GM21360 (cell line): ENCODE measurements at regions not wholly inside any gene's neighbourhood (a gene's known extent, or its start where the extent isn't known, plus 50 kb on each side); places are given as distances from the start of the nearest gene placed in this dataset.

Source experiments
- ATAC-seq: cut with Tn5 transposase; IDR thresholded peaks from one replicate; pipeline ENCODE4 v1.9.1; 2021; ENCODE audit warnings: mild to moderate bottlenecking, moderate library complexity; ENCODE audit not compliant: unreplicated experiment

DNA sequence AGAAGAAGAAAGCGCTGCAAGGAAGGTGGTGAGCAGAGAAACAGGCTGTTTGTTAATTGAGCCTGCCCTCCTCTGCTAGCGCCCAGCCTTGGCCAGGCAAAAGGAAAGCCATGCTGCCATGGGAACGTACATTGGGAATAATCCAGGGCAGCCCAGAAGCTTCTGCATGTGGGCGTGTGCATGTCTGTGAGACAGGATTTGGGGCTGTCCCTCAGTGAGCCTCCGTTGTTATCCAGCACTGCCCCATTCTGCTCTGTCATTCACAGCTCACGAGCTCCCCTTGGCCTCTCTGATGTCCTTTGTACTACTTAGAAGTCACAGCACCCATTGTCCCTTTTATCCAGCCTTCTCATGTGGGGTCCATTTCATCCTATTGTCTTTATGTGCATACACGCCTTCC, 239.1 kb upstream of the ROPN1 start:
- ATAC-seq = no peak

DNA sequence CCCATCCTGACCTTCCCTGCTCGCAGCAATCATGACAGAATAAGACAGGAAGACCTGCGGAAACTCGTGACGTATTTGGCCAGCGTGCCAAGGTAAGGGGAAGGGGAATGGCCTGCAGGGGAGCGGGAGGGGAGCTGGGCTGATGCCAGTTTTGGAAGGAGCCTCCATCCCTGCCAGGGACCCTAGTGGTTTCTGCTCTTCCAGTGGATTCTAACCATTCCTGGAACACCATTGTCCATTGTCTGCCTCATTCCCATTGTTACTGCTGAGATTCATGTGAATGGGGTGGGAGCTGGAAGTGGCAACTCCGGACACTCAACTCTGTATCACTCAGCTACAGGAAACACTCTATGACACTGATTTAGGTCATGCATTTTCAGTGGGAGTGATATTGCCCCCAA, 242.9 kb upstream of the ROPN1 start:
- no peak for ATAC-seq

DNA sequence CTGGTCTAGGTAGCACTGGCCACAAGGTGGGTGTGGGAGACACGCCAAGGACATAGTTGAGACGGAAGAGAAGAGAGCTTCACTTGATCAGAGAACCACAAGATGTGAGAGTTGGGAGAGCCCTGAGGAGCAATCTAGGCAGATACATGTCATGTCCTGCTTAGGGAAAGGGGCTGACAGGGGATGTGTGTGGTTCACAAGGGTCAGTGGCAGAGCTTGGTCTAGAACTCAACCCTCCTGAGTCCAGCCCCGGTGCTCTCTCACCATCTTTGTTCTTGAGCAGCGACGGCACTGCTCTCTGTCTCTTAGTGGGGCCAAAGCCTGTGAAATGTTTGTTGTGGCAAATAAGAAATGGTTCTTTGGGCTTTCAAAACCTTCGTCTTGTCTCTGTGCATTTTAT, 243.5 kb upstream of the ROPN1 start:
- no peak for ATAC-seq

DNA sequence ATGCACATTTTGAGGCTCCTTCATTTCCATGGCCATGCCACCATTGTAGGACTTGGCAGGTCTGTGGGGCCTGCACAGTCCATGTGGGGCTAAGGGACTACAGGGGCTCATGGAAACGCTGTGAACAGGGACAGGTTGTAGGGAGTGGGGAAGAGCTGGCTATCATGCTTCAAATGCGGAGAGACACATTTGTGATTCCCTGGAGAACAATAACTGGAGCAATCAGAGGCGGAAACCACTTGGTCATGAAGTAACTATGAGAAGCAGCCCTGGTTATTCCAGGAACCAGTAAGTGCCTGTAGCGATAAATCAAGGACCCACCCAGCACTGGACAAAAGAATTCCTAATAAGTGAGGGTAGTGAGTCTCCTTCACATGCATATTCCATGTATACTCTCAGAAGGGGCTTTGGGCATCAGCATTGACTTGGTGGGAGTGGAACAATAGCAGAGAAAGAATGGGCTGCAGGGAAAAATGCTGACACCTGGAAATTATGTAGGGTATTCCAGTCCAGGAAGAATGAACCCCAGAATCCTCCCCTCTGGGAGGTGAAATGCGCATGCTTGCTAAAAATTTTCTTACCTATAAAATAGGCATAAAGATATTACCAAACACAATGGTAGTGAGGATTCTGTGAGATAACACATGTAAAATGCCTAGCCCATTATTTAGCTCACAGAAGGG, 251.4 kb upstream of the ROPN1 start:
- no peak for ATAC-seq

DNA sequence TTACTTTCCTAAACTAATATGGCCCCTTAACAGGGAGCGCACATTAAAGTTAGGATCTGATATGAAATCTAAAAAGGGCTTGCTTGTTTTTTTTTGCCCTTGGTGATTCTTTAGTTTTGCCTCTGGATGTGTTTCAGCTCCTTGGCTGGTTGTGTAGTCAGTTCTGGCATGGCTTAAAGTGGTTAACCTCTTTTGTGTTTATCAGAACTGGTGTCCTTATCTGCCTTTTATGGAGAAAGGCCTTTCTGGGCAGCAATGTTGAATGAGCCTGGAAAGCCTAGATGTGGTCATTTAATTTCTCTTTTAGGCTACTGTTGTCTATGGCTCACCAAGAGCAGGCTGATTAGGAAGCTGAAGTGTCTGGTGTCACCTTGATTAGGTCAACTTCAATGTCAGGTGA, 254.5 kb upstream of the ROPN1 start:
- no peak for ATAC-seq

DNA sequence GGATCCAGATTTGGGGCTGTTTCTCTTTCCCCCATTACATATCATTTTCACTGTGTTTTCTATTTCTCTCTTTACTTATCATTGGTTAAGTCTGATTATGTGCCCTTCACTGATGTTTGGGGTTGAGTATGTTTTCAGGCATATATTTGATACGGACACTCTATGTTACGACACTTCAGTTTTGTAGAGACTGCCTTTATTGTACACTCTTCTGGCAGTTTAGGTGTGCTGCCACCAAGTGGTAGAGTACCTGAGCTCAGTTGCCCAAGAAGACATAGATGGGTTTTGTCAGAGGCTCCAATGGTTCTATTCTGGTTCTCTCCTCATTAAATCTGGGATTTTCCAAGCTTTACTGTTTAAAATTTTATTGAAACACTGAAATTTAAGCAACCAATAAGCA, 255.0 kb upstream of the ROPN1 start:
- ATAC-seq = no peak

DNA sequence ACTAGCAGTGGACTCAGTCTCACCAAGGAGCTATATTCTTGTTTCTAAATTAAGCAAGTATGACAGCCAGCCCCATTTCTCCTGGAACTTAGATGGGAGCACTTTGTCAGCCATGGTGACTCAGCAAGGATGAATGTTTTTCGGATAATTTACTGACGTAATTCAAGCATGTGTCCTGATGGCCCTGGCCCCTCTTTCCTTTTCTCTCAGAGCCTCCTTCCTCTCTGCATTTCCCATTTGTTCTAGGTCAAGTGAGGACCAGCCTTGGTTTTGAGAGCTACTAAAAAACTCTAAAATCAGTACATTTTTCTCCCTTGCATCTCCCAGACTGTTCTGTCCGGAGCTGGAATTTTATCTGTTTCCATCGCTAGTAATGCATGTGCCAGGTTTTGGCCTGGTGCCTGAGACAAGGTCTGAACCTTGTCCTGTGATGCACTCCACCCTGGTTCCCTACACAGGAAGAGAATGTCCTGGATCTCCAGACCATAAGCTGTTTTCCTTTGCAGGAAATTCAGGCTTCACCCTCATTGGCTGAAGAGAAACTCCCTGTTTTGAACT, 256.6 kb upstream of the ROPN1 start:
- no peak for ATAC-seq

DNA sequence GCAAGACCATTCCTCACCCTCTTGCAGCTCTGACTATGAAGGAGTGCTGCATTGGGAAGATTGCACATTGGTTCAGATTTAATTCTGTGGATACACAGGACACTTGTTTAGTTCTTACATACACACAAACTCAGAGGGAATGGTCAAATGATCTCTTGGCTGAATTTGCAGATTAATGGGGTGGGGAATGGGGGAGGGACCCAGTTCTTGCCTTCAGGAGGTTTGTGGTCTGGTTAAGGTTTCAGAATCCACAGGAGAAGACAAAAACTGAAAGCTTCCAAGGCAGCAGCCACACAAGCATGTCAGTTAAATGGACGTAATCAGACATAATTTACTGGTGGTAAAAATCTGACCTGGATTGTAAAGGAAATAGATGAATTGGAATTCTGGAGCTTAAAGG, 257.1 kb upstream of the ROPN1 start:
- ATAC-seq = no peak

DNA sequence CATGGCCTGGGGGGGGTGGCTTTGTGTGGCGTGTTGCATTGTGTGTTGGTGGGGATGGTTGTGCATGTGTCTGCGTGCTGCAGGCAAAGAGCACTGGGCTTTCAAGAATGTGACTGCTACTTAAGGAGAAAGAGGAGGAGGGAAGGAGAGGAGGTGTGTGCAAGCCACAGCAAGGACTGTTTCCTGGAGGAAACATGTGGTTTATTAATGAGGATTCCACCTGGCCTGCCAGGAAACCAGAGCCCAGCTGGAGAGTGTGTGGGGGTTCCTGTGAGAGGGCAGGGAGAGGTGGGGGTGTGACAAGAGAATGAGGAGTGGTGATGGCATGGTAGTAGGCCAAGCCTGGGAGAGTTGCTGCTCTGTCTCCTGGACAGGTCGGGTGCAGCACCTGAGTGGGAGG, 258.1 kb upstream of the ROPN1 start:
- ATAC-seq = no peak

DNA sequence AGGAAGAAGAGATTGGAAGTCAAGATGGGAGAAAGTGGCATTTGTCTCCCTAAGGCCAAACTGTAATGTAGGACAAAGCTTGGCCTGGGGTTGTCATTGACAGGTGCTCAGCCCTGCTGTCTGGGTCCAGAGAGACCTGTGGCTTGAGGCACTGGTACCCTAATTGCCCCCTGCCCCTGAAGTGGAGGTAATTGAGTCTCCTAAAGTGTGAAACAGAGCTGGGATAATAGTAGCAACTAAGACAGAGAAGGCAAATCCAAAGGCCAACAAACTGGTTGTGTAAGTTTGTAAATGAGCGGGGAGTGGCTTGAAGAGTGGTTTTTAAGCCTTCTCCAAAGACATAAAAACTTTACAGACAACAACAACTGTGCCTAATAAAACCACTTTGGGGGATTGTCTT, 264.2 kb upstream of the ROPN1 start:
- ATAC-seq = no peak

DNA sequence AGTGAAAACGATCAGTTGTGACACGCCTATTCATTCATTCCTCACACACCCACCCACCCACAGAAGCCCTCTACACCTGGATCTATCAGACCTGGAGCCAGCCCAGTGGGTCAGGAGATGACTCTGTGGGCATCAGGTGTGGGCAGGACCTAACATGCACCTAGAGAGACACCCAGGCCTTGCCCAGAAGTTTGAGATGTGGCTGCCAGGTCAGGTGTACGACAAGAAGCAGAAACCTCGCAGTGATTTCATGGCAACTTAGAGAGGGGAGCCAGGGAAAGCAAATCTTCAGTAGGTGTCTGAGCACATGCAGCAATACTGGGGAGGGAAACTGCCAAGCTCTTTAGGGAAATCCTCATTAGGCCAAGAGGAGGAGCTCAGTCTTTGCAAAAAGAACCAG, 264.7 kb upstream of the ROPN1 start:
- ATAC-seq = no peak

DNA sequence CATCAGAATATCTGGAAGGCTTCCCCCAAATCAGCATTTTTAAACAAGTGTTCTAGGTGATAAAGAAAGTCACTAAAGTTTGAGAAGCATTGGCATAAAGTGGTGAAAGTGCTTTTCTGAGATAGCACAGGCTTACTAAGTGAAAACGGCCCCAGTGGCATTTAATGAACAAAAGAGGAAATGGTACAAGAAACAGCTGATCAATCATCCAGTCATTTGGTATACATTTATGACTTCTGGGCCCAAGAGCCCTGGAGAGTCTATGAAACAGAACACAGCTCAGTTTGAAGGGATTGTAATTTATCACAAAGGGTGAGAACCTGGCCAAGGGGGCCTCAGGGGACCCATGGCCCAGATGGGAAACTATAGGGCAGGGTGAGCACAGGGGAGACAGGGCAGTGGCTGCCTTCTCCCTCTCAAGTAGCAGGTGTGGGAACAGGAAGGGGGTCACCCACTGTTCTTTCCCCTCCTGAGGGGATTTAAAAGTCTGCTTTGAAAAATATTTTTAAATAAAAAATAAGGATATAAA, 265.5 kb upstream of the ROPN1 start:
- no peak for ATAC-seq

DNA sequence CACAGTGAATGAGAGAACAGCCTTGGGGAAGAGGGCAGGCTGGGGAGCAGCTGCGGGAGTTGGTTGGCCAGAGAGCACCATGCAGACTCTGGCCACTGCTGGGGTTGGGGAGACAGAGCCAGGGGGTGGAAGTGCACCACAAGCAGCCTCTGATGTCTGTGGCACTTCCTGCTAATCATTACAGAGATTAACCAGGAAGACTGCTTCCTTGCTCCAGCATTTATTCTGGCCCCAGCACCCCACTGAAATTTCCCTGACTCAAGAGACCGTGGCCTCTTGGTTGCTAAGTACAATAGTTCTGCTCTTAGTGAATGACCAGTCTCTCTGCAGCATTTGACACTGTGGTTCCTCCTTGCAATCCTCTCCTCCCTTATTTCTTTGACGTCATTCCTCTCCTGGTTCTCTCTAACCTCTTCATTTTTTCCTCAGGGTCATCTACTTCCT, 266.2 kb upstream of the ROPN1 start:
- no peak for ATAC-seq

DNA sequence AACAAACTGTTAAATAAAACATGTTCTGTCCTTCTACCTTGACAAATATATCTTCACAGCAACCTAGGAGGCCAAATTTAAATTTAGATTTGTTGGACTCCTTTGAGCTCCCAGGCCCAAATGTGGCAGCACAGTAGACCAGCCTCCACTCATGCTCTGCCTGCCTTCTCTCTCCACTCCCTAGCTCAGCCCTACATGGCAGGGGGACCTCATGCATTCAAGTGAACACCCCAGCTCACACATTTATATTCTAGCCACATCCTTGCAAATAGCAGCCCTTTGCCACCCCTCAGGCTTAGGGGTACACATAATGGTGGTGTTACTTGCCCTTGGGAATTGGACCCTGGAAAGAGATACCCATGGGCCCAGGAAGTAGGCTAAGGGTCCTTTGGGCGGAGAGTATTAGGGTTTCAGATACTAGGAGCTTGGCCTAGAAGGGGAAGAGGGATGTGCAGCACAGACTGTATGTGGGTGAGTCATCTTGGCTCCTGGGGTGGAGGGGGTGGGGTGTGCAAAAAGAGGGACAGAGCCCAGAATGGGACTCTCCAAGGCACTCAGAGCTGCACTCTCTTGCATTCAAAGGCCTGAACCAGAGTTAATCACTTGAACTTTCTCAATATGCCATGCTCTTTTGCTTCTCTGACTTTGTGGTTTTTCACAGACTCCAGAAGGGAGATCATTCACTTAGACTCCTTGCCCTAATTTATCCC, 268.4 kb upstream of the ROPN1 start:
- ATAC-seq = no peak

DNA sequence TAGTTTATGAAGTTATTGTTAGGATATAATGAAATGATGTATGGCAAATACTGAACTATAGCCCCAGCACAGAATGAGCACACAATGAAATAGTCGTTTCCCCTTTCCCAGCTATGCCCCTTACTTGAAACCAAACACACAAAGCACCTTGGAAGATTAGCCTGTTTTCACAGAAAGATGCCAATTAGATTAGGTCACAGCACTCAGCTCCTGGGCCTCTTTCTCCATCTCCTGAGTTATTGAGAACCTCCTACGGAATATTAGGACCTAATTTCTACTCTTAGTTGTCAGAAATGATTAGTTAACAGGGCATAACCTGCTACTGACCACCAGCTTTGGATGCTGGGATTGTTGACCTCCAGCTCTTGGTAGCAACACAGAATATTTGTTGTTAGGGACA, 269.4 kb upstream of the ROPN1 start:
- ATAC-seq = no peak

DNA sequence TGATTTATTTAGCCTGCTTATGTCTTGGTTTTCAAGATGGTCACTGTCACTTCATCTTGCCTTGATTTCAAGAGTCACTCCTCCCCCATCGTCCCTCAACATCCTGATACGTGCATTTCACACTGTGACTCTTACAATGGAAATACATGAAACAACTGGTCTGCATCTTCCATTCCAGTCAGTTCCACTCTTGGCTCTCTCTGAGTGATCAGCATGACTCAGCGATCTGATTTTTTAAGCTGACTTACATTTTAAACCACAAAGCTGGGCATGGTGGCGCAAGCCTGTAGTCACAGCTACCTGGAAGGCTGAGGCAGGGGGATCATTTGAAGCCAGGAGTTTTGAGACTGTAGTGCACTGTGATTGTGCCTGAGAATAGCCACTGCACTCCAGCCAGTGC, 271.2 kb upstream of the ROPN1 start:
- ATAC-seq = no peak

DNA sequence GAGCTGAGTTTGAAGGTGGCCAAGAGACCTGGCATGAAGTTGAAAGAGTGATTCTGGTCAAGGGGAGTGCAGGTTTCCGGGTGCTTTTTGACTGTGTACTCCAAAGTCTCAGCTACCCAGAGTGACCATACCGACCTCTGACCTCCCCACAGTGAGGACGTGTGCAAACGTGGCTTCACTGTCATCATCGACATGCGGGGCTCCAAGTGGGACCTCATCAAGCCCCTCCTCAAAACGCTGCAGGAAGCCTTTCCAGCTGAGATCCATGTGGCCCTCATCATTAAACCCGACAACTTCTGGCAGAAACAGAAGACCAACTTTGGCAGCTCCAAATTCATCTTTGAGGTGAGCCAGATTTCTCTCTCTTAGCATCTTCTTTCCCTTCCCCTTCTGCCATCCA, 272.4 kb upstream of the ROPN1 start:
- ATAC-seq = no peak

DNA sequence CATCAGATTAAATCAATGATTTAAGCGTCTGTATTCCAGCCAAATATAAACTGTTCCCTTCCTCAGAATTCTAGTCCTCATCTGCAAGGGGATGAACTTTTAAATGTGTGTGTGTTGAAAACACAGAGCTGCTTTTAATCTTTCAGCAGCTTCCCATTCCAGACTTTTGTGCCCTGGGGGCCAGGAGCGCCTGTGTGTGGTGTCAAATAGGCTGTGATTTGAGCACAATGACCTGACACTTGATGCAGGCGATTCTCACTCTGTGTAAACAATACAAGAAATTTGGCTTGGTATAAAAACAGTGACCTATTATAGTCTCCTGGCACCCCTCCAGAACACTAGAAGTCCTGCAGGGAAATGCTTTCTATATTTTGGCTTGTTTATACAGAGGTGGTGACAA, 274.6 kb upstream of the ROPN1 start:
- no peak for ATAC-seq

DNA sequence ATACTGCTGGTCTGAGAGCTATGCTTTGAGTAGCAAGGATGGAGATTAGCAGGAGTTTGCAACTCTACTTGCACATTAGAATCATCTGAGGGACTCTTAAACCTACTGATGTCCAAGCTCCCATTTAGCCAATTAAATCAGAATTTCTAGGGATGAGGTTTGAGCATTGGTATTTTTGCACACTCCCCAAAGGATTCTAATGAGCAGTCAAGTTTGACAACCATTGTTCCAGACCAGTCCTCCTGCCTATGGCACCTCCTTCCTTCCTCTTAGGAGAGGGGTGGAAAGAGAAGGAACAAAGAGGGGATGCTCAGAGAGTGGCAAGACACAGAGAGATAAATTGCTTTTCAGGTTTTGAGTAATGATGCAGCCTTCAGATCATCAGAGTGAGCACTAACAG, 275.5 kb upstream of the ROPN1 start:
- no peak for ATAC-seq

DNA sequence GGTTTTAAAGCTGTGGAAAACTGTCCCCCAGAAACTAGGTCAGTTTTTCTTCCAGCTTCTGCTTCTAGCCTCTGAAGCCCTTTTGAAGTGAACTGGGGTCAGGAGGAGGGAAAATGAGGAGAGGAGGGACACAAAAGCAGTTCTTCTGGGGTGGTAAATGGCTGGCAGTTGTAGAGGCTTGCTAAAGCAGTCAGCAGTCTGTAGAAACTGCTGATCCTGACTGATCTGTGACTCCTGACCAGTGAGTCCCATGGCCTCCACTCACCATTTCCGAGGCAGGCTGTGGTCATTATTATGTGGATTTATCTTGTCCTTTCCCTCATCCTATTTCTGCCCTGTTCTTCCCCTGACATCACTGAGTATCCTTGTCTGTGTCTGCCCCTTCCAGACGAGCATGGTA, 276.4 kb upstream of the ROPN1 start:
- no peak for ATAC-seq

DNA sequence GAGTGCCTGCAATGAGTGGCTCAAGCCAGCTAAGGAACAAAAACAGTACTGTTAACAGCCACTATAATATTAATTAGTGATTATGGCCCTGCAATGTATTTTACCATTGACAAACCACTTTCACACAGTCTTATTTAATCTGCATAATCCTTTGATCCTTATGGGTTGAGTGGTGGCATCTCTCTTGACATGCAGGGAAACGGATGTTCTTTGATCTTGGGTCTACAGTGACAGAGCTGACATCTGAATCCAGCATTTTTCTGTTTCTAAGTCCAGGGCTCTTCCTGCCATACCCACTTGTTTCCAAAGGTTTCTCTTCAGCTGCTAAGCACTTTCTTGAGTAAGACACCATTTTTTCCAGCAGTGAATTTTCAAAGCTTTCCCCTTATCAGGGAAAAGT, 277.7 kb upstream of the ROPN1 start:
- no peak for ATAC-seq

DNA sequence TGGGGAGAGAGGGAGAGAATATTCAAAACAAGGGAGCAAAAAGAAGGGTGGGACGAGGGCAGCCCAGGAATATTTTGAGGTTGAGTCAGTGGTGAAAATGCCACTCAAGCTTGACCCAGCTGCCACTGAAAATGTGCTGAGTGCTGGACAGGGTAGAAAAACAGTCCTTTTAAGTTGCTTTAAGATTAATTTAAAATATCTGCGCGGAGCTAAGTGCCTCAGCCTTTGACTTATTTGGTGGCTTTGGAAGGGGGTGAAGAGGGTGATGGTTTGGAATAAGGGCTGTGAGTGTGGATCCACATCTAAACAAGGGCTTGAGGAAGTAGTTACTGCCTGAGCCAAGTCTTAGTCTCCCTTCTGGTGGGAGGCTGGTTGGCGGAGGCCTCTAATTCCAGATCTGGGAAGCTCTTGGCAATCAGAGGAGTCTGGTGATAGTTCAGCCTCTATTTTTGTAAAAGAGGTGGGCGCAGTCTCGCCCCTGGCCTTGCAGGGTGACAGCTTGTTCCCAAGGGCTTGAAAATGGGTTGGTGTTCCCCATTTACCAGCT, 280.8 kb upstream of the ROPN1 start:
- ATAC-seq = no peak
